Neural progenitor cell (in vitro differentiated cells): ENCODE measurements at regions not wholly inside any gene's neighbourhood (a gene's known extent, or its start where the extent isn't known, plus 50 kb on each side); places are given as distances from the start of the nearest gene placed in this dataset.

ENCODE experiments used
- DNase-seq: peaks from one replicate; pipeline ENCODE4 v3.0.0-alpha.2; 2016; ENCODE audit warnings: low spot score
- H2AFZ ChIP-seq: fragments of 200-600 bp; sonication (generic); replicated peaks from 2 replicates; pipeline ENCODE4 v1.6.1; 2016; ENCODE audit warnings: antibody characterized with exemption
- H3F3A ChIP-seq: fragments of 200-600 bp; sonication (generic); 2 replicates; pipeline ENCODE4 v1.6.1; 2016; ENCODE audit warnings: antibody characterized with exemption, low read depth
- H3K27ac ChIP-seq: fragments of 200-600 bp; sonication (generic); 2 replicates; pipeline ENCODE4 v1.5.1; 2016; ENCODE audit warnings: mild to moderate bottlenecking
- H3K27me3 ChIP-seq: fragments of 200-600 bp; sonication (generic); 2 replicates; pipeline ENCODE4 v1.6.1; 2016; ENCODE audit warnings: mild to moderate bottlenecking, moderate library complexity
- H3K36me3 ChIP-seq: fragments of 200-600 bp; sonication (generic); 2 replicates; pipeline ENCODE4 v1.5.1; 2016
- H3K4me1 ChIP-seq: fragments of 200-600 bp; sonication (generic); 2 replicates; pipeline ENCODE4 v1.6.1; 2016; ENCODE audit warnings: mixed run types
- H3K4me2 ChIP-seq: fragments of 200-600 bp; sonication (generic); 2 replicates; pipeline ENCODE4 v1.6.1; 2016
- H3K4me3 ChIP-seq: fragments of 200-600 bp; sonication (generic); 2 replicates; pipeline ENCODE4 v1.5.1; 2016
- H3K79me2 ChIP-seq: fragments of 200-600 bp; sonication (generic); 2 replicates; pipeline ENCODE4 v1.6.1; 2016; ENCODE audit warnings: low read depth
- H3K9ac ChIP-seq: fragments of 200-600 bp; sonication (generic); 2 replicates; pipeline ENCODE4 v1.6.1; 2016
- H3K9me3 ChIP-seq: fragments of 200-600 bp; sonication (generic); 2 replicates; pipeline ENCODE4 v1.5.1; 2016; ENCODE audit warnings: low read depth
- H4K20me1 ChIP-seq: fragments of 200-600 bp; sonication (generic); 2 replicates; pipeline ENCODE4 v1.6.1; 2016; ENCODE audit warnings: low read depth
- H3K27ac Mint-ChIP-seq: 3 replicates; pipeline ENCODE4 v1.8.0; 2021; ENCODE audit warnings: mixed read lengths
- H3K27me3 Mint-ChIP-seq: 2 replicates; pipeline ENCODE4 v1.8.0; 2022; ENCODE audit warnings: low read depth, mild to moderate bottlenecking, inconsistent platforms, moderate library complexity, mixed read lengths; ENCODE audit not compliant: insufficient read depth
- H3K36me3 Mint-ChIP-seq: 3 replicates; pipeline ENCODE4 v1.8.0; 2021; ENCODE audit warnings: mixed read lengths
- H3K4me1 Mint-ChIP-seq: 3 replicates; pipeline ENCODE4 v1.8.0; 2021; ENCODE audit warnings: mixed read lengths
- H3K4me3 Mint-ChIP-seq: 3 replicates; pipeline ENCODE4 v1.8.0; 2021; ENCODE audit warnings: mild to moderate bottlenecking, moderate library complexity, mixed read lengths
- H3K9me3 Mint-ChIP-seq: 3 replicates; pipeline ENCODE4 v1.8.0; 2020; ENCODE audit warnings: mixed read lengths
- CTCF ChIP-seq: fragments of 200-600 bp; sonication (generic); IDR thresholded peaks from 2 replicates; pipeline ENCODE4 v1.5.1; 2017; ENCODE audit warnings: antibody characterized with exemption, mild to moderate bottlenecking
- EZH2 ChIP-seq: fragments of 200-600 bp; sonication (generic); IDR thresholded peaks from 2 replicates; pipeline ENCODE4 v1.6.1; 2017; ENCODE audit warnings: antibody characterized with exemption, mild to moderate bottlenecking, moderate library complexity
- EZH2phosphoT487 ChIP-seq: fragments of 200-600 bp; sonication (generic); IDR thresholded peaks from 2 replicates; pipeline ENCODE4 v1.6.1; 2017; ENCODE audit warnings: antibody characterized with exemption

DNA sequence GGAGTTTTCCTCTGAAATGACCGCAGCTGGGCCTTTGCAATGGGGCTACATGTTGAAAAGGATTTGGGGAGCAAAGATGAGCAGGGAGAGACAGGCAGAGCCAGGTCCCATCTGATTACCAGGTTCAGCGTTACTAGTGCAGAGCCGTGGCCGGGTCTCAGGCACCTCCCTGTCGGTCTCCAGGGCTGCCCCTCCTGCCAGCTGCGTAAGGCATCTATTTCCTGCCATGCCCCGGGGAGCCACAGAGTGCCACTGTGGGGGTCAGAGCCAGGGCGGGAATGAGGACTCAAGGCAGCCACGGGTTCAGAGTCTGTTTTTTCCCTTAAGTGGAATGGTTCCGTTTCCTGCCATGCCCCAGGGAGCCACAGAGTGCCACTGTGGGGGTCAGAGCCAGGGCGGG lies 382.6 kb upstream of the SHH start:
- Histone ChIP-seq H3F3A (no peaks in the 10 kb centered on the region), H3K27me3 (no peaks in the 10 kb centered on the region), H3K4me2 (no peak overlapping the region), H3K4me1 (no peaks in the 10 kb centered on the region), H3K79me2 (no peaks in the 10 kb centered on the region), H3K27ac (no peak overlapping the region), H3K36me3 (no peaks in the 10 kb centered on the region), H3K9me3 (no peaks in the 10 kb centered on the region), H3K9ac (no peak overlapping the region), H3K4me3 (no peak overlapping the region), H2AFZ (no peak overlapping the region), H4K20me1 (no peaks in the 10 kb centered on the region)
- Mint-ChIP-seq H3K27me3 (no peaks in the 10 kb centered on the region), H3K4me3 (no peak overlapping the region), H3K4me1 (no peaks in the 10 kb centered on the region), H3K9me3 (peaks cover 2% of the 10 kb centered on the region), H3K27ac (no peak overlapping the region), H3K36me3 (no peaks in the 10 kb centered on the region)
- no peak for TF ChIP-seq EZH2phosphoT487
- TF ChIP-seq EZH2: no peak
- no peak for TF ChIP-seq CTCF
- no peak for DNase-seq

DNA sequence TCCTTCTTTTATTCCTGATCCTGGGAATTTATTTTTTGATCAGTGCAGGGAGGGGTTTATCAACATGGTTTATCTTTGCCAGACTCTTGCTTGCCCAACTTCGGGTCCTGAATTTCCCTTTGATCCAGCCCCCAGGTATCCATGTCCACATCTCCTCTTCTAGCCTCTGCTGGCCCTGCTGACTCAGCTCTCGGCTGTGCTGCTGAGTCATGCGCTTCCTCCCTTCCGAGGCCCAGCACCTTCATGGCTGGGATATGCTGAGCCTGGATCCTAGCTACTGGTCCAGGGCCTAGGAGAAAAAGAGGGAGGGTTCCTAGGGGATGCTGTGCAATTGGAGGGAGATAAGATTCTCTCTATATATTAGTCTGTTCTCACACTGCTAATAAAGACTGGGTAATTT lies 380.7 kb upstream of the SHH start:
- Mint-ChIP-seq H3K9me3 (peaks cover 2% of the 10 kb centered on the region), H3K27me3 (peaks cover 2% of the 10 kb centered on the region), H3K27ac (no peak overlapping the region), H3K36me3 (no peaks in the 10 kb centered on the region), H3K4me3 (no peak overlapping the region), H3K4me1 (no peaks in the 10 kb centered on the region)
- no peak overlapping the region for H3K27ac ChIP-seq
- H3K79me2 ChIP-seq: no peaks in the 10 kb centered on the region
- H3K4me1 ChIP-seq: no peaks in the 10 kb centered on the region
- H3K9me3 ChIP-seq: no peaks in the 10 kb centered on the region
- H3K9ac ChIP-seq: no peak overlapping the region
- H3K36me3 ChIP-seq: no peaks in the 10 kb centered on the region
- no peaks in the 10 kb centered on the region for H3K27me3 ChIP-seq
- no peak overlapping the region for H3K4me3 ChIP-seq
- no peaks in the 10 kb centered on the region for H4K20me1 ChIP-seq
- no peak overlapping the region for H2AFZ ChIP-seq
- no peaks in the 10 kb centered on the region for H3F3A ChIP-seq
- no peak for TF ChIP-seq CTCF
- no peak for TF ChIP-seq EZH2phosphoT487
- no peak for TF ChIP-seq EZH2
- no peak overlapping the region for H3K4me2 ChIP-seq
- DNase-seq: no peak

- TF ChIP-seq CTCF: no peak
- TF ChIP-seq EZH2: no peak
- no peak for TF ChIP-seq EZH2phosphoT487
- no peaks in the 10 kb centered on the region for H3K4me1 Mint-ChIP-seq
Measured at GRCh38 chr7:156191090-156191489, 378.8 kb upstream of the SHH start.

More at GRCh38 chr7:156191090-156191489, 378.8 kb upstream of the SHH start:
- no peak overlapping the region for H3K4me2 ChIP-seq
- no peak overlapping the region for H3K9ac ChIP-seq
- H3K27ac ChIP-seq: no peak overlapping the region
- H3K4me1 ChIP-seq: no peaks in the 10 kb centered on the region
- no peaks in the 10 kb centered on the region for H3K79me2 ChIP-seq
- H3K4me3 ChIP-seq: no peak overlapping the region
- H3K4me3 Mint-ChIP-seq: no peak overlapping the region
- no peak for DNase-seq
- no peak overlapping the region for H3K27ac Mint-ChIP-seq
- H3K9me3 Mint-ChIP-seq: peaks cover 5% of the 10 kb centered on the region
- no peaks in the 10 kb centered on the region for H3K27me3 ChIP-seq
- no peaks in the 10 kb centered on the region for H3K36me3 Mint-ChIP-seq
- H3K27me3 Mint-ChIP-seq: peaks cover 2% of the 10 kb centered on the region
- no peaks in the 10 kb centered on the region for H4K20me1 ChIP-seq
- no peaks in the 10 kb centered on the region for H3K36me3 ChIP-seq
- H2AFZ ChIP-seq: no peak overlapping the region
- no peaks in the 10 kb centered on the region for H3K9me3 ChIP-seq
- H3F3A ChIP-seq: no peaks in the 10 kb centered on the region
